GM04503 (cell line): ENCODE measurements at regions not wholly inside any gene's neighbourhood (a gene's known extent, or its start where the extent isn't known, plus 50 kb on each side); places are given as distances from the start of the nearest gene placed in this dataset.
A peak's percentile ranks its signal among the peaks of the same experiment; 100 is the strongest.

Experiments
- DNase-seq: peaks from one replicate; pipeline ENCODE4 v3.0.0-alpha.2; 2012; ENCODE audit warnings: low read depth

- DNase-seq = no peak
Observed at GRCh38 chr19:31119951-31120690, 229.1 kb downstream of the TSHZ3 start.

DNA sequence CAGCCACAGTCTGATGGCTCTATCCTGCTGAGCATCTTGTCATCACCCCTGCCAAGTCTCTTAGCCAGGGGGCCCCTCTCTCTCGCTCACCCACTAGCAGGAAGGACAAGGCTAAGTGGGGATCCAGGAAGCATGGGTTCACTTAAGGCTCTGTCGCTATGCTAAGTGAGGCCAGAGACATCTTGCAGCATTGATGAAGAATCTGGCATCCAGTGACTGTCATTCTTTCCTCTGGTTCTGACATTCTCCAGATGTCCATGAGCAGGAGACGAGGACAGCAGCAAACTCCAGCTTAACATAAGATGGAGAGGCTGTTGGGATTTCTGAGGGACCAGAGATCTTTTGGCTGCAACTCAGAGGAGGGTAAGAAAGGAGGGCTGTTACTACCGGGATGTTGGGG lies 230.2 kb downstream of the TSHZ3 start:
- no peak for DNase-seq

GRCh38 chr19:31118287-31118955 lies 230.8 kb downstream of the TSHZ3 start:
- DNase-seq = no peak

DNA sequence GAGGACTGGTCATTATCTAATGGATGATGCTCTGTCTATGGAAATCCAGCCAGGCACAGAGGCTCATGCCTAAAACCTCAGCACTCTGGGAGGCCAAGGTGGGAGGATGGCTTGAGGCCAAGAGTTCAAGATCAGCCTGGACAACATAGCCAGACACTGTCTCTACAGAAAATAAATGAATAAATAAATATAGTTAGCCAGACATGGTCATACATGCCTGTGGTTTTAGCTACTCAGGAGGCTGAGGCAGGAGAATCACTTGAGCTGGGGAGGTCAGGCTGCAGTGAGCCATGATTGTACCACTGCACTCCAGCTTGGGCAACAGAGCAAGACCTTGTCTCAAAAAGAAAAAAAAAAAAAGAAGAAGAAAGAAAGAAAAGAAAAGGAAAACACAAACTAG lies 234.7 kb downstream of the TSHZ3 start:
- DNase-seq = no peak

DNA sequence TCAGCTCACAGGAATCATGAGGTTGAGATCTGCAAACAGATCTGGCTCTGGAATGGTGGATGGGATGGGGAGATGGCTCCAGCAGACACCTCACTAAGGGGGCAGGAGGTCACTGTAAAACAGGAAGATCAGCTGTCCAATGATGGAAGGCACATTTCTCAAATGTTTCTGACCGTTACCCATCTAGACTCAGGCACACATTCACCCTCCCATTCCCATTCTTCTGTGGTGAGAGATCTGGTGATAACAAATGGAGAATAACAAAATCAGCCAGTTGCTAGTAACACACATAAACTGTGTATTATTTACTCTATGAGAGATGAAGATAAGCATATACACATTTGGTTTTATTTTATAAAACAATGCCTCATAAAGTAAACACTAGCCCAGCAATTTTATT lies 235.9 kb downstream of the TSHZ3 start:
- peak; percentile 53 for DNase-seq

DNA sequence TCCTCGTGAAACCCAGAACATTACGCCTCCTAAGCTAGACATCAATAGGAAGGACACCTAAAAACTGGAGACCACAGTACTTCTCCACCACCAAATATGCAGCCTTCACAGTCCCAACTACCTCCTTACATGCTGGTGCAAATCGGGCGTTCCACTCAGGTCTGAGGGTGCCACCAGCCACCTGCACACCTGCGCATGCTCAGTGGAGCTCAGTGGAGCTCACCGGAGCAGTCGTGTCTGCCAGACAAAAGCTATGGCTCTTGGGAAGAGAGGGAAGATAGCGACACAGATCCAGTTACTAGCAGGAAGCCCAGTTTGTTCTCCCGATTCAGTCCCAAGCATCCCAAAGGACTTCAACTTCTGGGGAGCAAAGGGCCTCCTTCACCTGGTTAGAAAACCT lies 237.1 kb downstream of the TSHZ3 start:
- DNase-seq = no peak

GRCh38 chr19:31111741-31112140 lies 237.5 kb downstream of the TSHZ3 start:
- DNase-seq = no peak

- DNase-seq = no peak
Observed at GRCh38 chr19:31110336-31110735, 238.9 kb downstream of the TSHZ3 start.

- no peak for DNase-seq
Observed at GRCh38 chr19:31109636-31110035, 239.6 kb downstream of the TSHZ3 start.

DNA sequence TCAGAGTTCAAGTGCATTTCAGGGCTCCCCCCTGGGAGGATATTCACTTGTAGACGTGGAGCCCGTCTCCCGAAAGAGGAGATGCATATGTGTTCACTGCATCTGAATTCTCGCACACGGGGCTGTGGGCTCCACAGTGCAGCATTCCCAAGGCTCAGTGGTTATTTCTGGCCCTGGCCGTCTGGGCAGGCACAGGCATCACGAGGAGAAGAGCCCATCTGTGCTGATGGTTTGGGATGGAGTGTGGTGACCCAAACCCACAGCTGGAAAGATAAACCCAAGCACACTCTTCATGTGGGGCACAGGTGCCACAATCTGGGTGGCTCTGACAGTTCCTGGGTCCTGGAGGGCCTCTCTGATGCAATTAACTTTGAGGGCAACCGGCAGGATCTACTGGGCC lies 242.1 kb downstream of the TSHZ3 start:
- no peak for DNase-seq

GRCh38 chr19:31105761-31106160 lies 243.5 kb downstream of the TSHZ3 start:
- no peak for DNase-seq

DNA sequence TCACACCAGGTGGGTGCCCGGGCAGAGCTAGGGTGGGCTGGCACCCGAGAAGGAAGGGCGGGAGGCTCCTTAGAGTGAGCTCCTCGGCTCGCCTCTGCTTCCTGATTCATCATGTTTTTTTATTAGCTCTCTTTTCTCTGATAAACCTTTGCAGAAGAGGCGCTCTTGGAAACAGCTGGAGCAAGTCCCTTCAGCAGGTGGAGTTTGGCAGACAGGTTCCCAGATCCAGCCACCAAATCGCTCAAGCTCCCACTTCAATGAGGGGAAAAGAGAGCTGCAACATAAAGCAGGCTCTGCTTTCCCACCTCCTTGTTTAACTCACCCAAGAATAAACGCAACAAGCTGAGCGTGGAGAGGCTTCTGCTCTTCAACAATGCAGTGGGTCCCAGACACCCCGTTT lies 244.8 kb downstream of the TSHZ3 start:
- no peak for DNase-seq

DNA sequence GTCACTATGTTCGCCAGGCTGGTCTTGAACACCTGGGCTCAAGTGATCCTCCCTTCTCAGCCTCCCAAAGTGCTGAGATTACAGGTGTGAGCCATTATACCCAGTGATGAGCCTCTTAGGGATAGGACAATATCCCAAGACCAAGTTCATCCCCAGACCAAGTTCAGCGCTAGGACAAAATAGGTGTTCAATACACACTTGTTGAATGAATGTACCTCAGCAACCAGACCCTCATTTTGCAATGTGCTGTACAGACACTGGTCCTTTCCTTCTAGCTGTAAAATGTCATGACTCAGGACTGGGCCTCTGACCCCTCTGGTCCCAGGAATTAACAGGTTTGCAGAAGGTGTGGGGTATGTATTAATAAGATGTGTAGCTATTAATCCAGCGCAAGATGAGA lies 246.0 kb downstream of the TSHZ3 start:
- no peak for DNase-seq

DNA sequence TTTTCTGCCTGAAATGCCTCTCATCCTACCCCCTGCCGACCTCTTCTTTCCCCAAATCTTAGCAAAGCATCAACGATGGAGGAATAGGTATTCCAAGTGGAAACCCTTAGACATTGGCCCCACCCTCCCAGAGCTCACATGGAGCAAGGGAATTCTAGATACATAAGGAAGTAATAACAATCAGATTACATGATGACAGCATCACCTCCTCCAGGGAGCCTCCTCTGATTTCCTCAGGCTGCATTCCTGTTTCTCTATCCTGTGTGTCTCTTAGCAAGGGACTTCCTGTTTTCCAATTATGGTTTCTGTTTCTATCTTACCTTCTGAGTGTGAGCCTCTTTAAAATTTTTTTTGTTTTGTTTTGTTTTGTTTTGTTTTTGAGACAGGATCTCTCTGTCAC lies 246.6 kb downstream of the TSHZ3 start:
- no peak for DNase-seq

- no peak for DNase-seq
Observed at GRCh38 chr19:31100981-31101380, 248.3 kb downstream of the TSHZ3 start.

DNA sequence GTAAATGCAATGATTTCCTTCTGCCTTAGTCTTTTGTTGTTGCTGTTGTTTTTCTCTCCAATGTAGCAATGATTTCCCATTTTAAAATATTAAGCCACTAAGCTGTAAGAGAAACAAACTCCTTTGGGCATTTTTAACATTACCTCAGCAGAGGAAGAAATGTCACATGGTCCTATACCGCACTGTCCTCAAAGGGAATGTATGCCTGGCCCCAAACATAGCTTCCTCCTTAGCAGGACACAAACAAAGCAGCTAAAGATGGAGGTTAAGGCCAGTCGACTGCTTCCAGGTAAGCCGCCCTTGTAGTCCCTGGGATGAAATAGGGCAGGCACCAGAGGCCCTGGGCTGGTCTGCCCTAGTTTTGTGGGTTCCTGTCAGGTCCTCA lies 249.0 kb downstream of the TSHZ3 start:
- no peak for DNase-seq

DNA sequence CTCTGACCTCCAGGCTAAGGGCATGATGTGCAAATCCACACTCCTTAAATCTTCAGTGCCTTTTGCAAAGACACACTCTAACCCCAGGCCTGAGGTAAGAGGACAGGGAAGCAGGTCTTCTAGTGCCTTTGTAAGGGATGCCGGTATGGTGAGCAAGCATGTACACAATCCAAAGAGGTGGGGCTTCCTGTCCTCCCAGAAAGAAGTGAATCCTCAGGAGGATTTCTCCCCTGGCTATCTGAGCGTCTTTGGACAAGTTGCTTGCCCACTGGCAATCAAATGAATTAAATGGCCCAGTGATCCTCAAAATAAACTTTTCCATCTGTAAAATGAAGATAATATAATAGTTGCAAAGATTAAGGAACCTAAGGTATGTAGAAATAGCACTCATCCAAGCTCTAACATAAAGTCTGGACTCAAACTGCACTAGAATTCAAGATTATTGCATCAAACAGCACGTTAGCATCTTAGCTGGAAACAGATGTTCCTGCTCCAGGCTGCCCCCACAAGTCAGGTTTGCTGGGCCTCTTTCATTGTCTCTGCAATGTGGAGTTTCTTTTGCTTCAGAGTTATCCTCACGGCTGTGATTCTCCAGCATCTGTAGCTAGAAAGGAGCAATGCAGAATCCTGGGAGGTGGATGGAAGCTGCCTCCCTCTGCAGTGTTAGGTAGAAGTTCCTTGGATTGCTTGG lies 249.6 kb downstream of the TSHZ3 start:
- DNase-seq = no peak

GRCh38 chr19:31098836-31099235 lies 250.4 kb downstream of the TSHZ3 start:
- no peak for DNase-seq

GRCh38 chr19:31096935-31097545 lies 252.2 kb downstream of the TSHZ3 start:
- DNase-seq = no peak

- DNase-seq = no peak
Observed at GRCh38 chr19:31096062-31096830, 253.0 kb downstream of the TSHZ3 start.

DNA sequence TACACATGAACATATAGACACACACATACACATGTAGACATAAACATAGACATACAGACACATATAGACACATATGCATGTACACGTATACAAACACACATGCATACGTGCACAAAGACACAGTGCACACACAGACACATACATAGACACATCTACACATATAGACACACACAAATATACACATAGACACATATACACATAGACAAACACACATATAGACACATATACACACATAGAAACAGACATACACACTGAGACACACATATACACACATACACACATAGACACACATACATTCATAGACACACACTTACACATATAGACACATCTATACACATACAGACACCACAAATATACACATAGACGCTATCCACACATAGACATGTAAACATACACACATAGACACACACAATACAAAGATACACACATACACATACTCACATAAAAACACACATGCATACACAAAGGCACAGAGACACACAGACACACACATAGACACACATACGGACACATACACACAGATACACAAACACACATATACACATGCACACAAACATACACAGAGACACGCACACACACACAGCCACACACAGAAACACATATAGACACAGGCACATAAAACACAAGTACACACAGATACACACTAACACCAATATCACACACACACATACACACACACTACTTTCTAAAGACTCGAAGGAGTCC lies 254.0 kb downstream of the TSHZ3 start:
- no peak for DNase-seq

- DNase-seq = no peak
Observed at GRCh38 chr19:31092274-31092673, 257.0 kb downstream of the TSHZ3 start.
